Activated naive CD4-positive, alpha-beta T cell treated with anti-CD3 and anti-CD28 coated beads, Interleukin-2, amount 10 ng/mL, durations not matched to agents 7 days and 5 days (primary cell): ENCODE measurements at regions not wholly inside any gene's neighbourhood (a gene's known extent, or its start where the extent isn't known, plus 50 kb on each side); places are given as distances from the start of the nearest gene placed in this dataset.
"Not testable (repeated sequence)": the region's sequence is repeated elsewhere in the genome, so short reads cannot be mapped to it uniquely, and the experiment has no call there.

ENCODE experiments used
- CTCF ChIA-PET: fragments of 350-600 bp; sonication (Branson Sonifier 250); formaldehyde crosslinking; loops from one replicate; lab custom pipeline; 2021; ENCODE audit warnings: antibody characterized with exemption; lab: Charles Lee
- DNase-seq: peaks from one replicate; pipeline ENCODE4 v3.0.0-alpha.2; 2020
- H3K27ac Mint-ChIP-seq: one replicate; pipeline ENCODE4 v1.8.0; 2021; ENCODE audit warnings: mild to moderate bottlenecking, moderate library complexity, mixed read lengths
- H3K27me3 Mint-ChIP-seq: one replicate; pipeline ENCODE4 v1.8.0; 2021; ENCODE audit warnings: mild to moderate bottlenecking, mixed read lengths
- H3K36me3 Mint-ChIP-seq: one replicate; pipeline ENCODE4 v1.8.0; 2021; ENCODE audit warnings: mixed read lengths
- H3K4me1 Mint-ChIP-seq: one replicate; pipeline ENCODE4 v1.8.0; 2021; ENCODE audit warnings: mixed read lengths
- H3K4me3 Mint-ChIP-seq: one replicate; pipeline ENCODE4 v1.8.0; 2021; ENCODE audit warnings: mild to moderate bottlenecking, moderate library complexity, mixed read lengths
- H3K9me3 Mint-ChIP-seq: one replicate; pipeline ENCODE4 v1.8.0; 2021; ENCODE audit warnings: mixed read lengths

DNA sequence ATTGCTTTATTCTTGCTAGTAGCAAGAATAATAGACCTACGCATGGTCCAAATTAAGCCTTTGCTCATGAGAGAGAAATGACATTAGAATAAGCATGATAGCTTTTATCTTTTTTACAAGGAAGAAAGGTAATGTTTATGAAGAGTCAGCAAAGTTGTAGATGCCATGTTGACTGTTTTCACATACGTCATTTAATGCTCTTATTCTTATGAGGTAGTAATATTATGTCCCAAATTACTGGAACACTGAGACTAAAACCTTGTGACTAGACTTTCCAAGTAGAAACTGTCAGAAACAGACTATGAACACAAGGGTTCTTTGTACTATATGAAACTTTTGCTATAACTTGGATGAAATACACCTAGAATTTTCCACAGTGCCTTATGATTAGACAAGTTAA lies 552.8 kb upstream of the SLC8A1 start:
- Mint-ChIP-seq H3K27me3 (no peaks in the 10 kb centered on the region), H3K4me3 (no peak overlapping the region), H3K4me1 (no peaks in the 10 kb centered on the region), H3K27ac (no peak overlapping the region), H3K36me3 (no peaks in the 10 kb centered on the region), H3K9me3 (peaks cover 2% of the 10 kb centered on the region)
- no peak for DNase-seq
- CTCF ChIA-PET, result no interaction called here

DNA sequence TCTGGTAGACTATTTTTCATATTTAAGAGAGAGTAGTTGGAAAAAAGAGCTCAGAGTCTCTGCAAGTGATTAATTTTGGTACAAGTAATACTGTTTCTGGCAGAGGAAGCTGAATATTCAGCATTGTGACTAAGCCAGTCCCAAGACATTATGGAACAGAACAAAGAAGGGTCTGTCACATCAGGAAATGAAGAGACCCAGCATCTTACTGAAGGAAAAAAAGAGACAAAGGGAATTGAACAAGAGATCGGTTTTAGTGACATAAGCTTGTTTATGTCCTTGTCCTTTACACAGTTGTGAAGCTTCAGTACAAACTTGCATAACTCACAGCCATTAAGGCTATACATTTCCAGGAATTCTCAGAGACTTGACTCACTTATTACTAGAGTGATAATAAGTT lies 568.5 kb upstream of the SLC8A1 start:
- Mint-ChIP-seq H3K36me3 (no peaks in the 10 kb centered on the region), H3K9me3 (peaks cover 4% of the 10 kb centered on the region), H3K4me1 (no peaks in the 10 kb centered on the region), H3K27me3 (no peaks in the 10 kb centered on the region), H3K4me3 (no peak overlapping the region), H3K27ac (no peak overlapping the region)
- DNase-seq, result no peak
- CTCF ChIA-PET, result no interaction called here

DNA sequence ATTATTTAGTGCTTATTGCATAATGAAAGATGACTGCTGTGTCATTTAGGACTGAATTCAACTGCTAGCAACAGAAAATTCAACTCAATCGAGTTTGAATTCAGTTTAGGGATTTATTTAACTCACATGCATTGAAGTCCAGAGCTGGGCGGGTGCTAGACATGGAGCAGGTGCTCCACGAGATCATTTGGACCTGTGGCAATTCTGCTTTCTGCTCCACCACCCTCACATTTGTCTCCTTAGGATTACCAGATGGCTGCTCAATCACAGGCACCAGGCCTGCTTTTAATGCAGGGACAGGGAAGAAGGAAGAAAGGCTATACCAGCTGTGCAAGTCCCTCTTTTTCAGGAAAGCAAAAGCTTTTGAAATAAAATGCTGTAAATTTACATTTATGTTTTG lies 572.9 kb upstream of the SLC8A1 start:
- no peaks in the 10 kb centered on the region for H3K4me1 Mint-ChIP-seq
- DNase-seq, result no peak
- no peak overlapping the region for H3K27ac Mint-ChIP-seq
- H3K27me3 Mint-ChIP-seq, result no peaks in the 10 kb centered on the region
- no peaks in the 10 kb centered on the region for H3K9me3 Mint-ChIP-seq
- CTCF ChIA-PET, result no interaction called here
- no peaks in the 10 kb centered on the region for H3K36me3 Mint-ChIP-seq
- no peak overlapping the region for H3K4me3 Mint-ChIP-seq

DNA sequence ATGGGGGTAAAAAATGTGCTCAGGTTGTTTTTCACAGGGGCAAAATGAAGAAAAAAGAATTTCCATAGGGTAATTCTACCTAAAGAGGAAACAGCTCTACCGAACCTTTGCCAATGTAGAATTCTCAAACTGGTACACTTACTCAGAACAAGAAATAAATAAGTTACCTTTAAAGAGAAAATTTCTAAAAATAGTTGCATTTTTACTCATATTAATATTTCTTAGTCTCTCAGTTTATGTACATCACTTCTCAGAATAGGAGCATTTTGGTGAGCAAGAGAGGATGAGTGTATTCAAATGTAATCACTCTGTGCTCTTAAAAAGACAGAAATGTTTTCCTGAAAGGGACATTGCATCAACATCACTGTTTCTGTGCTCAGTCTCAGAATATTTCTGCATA lies 574.7 kb upstream of the SLC8A1 start:
- peaks cover 3% of the 10 kb centered on the region for H3K9me3 Mint-ChIP-seq
- no peaks in the 10 kb centered on the region for H3K27me3 Mint-ChIP-seq
- CTCF ChIA-PET, result no interaction called here
- no peak for DNase-seq
- H3K27ac Mint-ChIP-seq, result no peak overlapping the region
- no peaks in the 10 kb centered on the region for H3K4me1 Mint-ChIP-seq
- no peaks in the 10 kb centered on the region for H3K36me3 Mint-ChIP-seq
- no peak overlapping the region for H3K4me3 Mint-ChIP-seq

DNA sequence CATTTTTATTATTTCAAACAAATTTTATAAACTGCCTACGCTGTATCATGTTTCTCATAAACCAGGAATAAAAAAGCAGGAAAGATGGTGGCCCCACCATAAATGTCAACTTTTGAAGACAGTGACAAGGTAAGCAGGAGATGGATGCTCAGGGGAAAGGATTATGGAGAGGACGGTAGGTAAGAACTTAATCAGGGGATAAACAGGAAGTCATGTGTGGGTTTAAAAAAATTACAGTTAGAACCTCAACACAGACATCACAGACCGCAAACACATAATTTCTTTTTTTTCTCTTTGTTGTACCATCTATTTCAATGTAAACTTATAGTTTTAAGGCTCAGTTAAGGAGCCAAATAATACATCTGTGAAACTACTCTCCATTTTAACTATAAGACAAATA lies 575.2 kb upstream of the SLC8A1 start:
- H3K4me1 Mint-ChIP-seq, result no peaks in the 10 kb centered on the region
- peaks cover 3% of the 10 kb centered on the region for H3K9me3 Mint-ChIP-seq
- CTCF ChIA-PET, result no interaction called here
- H3K36me3 Mint-ChIP-seq, result no peaks in the 10 kb centered on the region
- no peak overlapping the region for H3K27ac Mint-ChIP-seq
- no peak for DNase-seq
- no peak overlapping the region for H3K4me3 Mint-ChIP-seq
- no peaks in the 10 kb centered on the region for H3K27me3 Mint-ChIP-seq

DNA sequence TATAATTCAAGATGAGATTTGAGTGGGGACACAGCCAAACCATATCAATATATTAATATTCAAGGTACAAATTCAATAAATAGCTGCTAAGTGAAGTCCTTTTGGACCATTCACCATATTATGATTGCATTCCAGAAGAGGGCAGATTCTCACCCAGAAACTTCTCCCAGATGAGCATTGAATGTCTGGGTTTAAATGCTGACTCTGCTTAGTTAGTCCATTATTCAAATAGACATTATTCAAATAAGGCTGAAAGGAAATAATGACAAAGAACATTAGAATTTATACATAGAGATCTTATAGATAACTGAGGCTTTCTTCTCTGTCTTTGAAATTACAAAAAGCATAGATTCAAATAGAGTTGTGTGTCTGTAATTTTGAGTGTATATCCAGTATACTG lies 579.4 kb upstream of the SLC8A1 start:
- no peak for DNase-seq
- H3K4me1 Mint-ChIP-seq, result no peaks in the 10 kb centered on the region
- H3K9me3 Mint-ChIP-seq, result peaks cover 3% of the 10 kb centered on the region
- H3K36me3 Mint-ChIP-seq, result no peaks in the 10 kb centered on the region
- H3K27ac Mint-ChIP-seq, result no peak overlapping the region
- H3K27me3 Mint-ChIP-seq, result no peaks in the 10 kb centered on the region
- CTCF ChIA-PET, result no interaction called here
- no peak overlapping the region for H3K4me3 Mint-ChIP-seq

DNA sequence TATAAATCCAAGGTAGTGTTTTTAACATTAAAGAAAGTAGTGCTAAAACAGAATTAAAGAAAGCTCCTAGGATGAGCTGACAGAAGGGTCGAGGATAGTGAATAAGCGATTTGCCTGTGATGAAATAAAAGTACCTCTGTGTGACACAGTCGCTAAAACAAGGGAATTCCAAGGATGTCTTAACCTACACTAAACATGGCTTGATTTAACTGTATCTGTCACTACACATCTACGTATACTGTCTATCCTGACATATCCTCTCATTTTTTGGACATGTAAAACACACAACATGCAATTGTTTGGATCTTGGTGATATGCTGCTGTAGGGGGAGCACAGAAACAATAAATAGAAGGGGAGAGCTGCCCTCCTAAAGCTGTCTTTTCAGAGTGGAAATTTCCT lies 580.8 kb upstream of the SLC8A1 start:
- no peak overlapping the region for H3K27ac Mint-ChIP-seq
- peaks cover 5% of the 10 kb centered on the region for H3K9me3 Mint-ChIP-seq
- no peak for DNase-seq
- H3K4me1 Mint-ChIP-seq, result no peaks in the 10 kb centered on the region
- no peaks in the 10 kb centered on the region for H3K27me3 Mint-ChIP-seq
- no peak overlapping the region for H3K4me3 Mint-ChIP-seq
- CTCF ChIA-PET, result interaction anchor here (1.0 kb wide), 1 partner anchor 10 kb away, joined by 3 read pairs; no protein-coding TSS in a partner anchor
- H3K36me3 Mint-ChIP-seq, result no peaks in the 10 kb centered on the region

DNA sequence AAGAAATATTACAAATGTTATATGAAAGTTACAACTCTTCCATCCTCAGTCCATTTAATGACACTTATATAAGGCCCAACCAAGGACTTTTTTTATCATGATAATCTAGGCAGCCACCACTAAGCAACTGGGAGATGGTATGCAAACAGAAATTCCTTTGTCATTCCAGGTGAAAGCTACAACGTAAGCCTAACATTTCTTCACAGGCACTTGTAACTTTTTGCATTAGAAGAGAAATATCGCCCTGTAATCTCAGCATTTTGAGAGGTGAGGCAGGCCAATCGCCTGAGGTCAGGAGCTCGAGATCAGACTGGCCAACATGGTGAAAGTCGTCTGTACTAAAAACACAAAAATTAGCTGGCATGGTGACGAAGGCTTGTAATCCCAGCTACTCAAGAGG lies 581.2 kb upstream of the SLC8A1 start:
- CTCF ChIA-PET, result interaction anchor here (1.0 kb wide), 1 partner anchor 10 kb away, joined by 3 read pairs; no protein-coding TSS in a partner anchor
- H3K36me3 Mint-ChIP-seq, result no peaks in the 10 kb centered on the region
- no peak overlapping the region for H3K27ac Mint-ChIP-seq
- no peak overlapping the region for H3K4me3 Mint-ChIP-seq
- no peaks in the 10 kb centered on the region for H3K27me3 Mint-ChIP-seq
- H3K4me1 Mint-ChIP-seq, result no peaks in the 10 kb centered on the region
- no peak for DNase-seq
- H3K9me3 Mint-ChIP-seq, result peaks cover 5% of the 10 kb centered on the region

DNA sequence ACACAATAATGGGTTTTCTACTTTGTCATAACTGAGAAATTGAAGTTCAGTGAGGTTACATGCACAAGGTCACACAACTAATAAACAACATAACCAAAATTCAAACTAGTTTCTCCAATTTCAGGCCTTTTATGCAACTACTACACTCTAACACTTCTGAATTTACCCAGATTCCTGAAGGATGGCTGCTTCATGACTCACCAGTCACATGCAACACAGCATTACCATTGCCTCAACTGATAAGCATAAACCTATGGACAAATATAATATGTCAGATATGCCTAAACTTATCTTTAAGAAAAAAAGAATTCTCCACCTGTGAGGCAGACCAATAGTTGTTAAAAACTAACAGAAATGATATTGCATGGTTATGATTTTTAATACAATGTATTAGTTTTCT lies 586.5 kb upstream of the SLC8A1 start:
- DNase-seq, result no peak
- Mint-ChIP-seq H3K36me3 (no peaks in the 10 kb centered on the region), H3K27ac (no peak overlapping the region), H3K4me3 (no peak overlapping the region), H3K4me1 (no peaks in the 10 kb centered on the region), H3K27me3 (no peaks in the 10 kb centered on the region), H3K9me3 (peaks cover 6% of the 10 kb centered on the region)
- CTCF ChIA-PET, result no interaction called here

DNA sequence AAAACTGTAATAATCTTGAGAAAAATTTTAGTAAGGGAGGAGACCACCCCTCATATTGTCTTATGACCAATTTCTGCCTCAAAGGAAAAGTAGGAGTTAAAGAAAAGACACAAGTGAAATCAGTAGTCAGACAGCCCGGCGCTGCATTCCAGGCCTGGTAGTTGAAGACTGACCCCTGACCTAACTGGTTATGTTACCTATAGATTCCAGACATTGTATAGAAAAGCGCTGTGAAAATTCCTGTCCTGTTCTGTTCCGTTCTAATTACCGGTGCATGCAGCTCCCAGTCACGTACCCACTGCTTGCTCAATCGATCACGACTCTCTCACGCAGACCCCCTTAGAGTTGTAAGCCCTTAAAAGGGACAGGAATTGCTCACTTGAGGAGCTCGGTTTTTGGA lies 587.9 kb upstream of the SLC8A1 start:
- DNase-seq, CTCF ChIA-PET, H3K9me3 Mint-ChIP-seq, H3K4me1 Mint-ChIP-seq, H3K36me3 Mint-ChIP-seq, H3K27me3 Mint-ChIP-seq, H3K4me3 Mint-ChIP-seq, H3K27ac Mint-ChIP-seq: not testable (repeated sequence)

DNA sequence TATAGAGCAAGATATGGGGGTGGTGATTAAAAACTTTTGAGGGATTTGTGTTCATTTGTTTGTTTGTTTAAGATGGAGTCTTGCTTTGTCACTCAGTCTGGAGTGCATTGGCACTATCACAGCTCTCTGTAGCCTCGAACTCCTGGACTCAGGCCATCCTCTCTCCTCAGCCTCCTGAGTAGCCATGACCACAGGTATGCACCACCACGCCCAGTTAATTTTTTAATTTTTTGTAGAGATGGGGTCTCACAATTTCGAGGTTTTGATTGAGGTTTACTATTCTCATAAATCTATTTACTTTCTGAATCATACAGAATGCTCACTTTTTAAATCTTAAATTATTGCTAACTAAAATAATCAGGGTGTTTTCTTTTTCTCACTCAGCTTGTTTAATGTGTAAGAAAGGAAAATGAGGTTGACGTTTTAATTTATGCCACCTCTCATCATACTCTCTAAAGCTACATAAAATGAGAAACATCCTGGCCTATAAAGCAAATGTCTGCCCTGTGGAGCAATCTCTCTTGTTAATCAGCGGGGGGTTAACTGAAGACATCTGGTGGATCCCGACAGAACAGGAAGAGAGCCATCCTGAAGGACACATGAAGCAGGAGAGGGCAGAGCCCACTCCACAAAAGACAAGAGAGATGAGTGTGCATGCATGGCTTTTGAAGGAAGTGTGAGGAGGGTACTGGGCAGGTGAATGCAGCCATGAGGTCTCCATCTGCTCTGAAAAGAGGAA lies 589.1 kb upstream of the SLC8A1 start:
- Mint-ChIP-seq H3K27me3 (no peaks in the 10 kb centered on the region), H3K9me3 (peaks cover 8% of the 10 kb centered on the region), H3K27ac (no peak overlapping the region), H3K36me3 (no peaks in the 10 kb centered on the region), H3K4me3 (no peak overlapping the region), H3K4me1 (no peaks in the 10 kb centered on the region)
- DNase-seq, result no peak
- CTCF ChIA-PET, result no interaction called here

DNA sequence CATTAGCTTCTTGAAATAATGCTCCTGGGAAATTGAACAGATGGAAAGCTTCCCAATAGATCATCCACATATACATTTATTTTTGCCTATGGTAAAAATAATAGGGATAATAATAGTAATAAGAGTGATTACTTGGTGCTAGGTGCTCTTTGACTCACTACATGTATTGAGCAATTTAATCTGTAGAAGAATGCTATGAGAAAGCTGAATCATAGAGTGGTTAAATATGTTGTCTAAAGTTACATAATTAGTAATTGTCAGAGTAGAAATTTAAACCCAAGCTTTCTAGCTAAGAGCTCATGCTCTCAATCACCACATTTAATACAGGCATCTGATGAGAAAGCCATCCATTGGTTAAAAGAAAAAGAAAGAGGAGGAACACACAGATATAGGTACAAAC lies 590.5 kb upstream of the SLC8A1 start:
- CTCF ChIA-PET, result no interaction called here
- Mint-ChIP-seq H3K36me3 (no peaks in the 10 kb centered on the region), H3K9me3 (peaks cover 7% of the 10 kb centered on the region), H3K27me3 (no peaks in the 10 kb centered on the region), H3K27ac (no peak overlapping the region), H3K4me3 (no peak overlapping the region), H3K4me1 (no peaks in the 10 kb centered on the region)
- no peak for DNase-seq

DNA sequence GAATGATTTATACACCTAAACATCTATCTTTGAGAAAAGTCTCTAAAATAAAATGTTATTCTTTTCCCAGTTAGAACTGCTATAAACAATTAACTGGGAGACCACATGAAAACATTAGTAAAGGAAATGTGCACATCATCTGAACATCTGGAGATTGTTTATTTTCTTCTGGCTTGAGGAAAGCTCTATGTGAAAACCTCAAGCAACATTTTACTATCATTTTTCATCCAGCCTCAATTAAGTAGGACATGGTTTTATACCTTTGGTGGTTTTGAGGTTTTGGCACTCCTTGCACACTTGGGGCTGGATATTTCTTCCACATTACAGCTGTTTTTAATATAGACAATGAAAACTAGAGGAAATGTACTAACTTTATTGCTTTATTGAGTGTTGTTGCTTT lies 609.5 kb upstream of the SLC8A1 start:
- H3K27ac Mint-ChIP-seq, result no peak overlapping the region
- H3K4me3 Mint-ChIP-seq, result no peak overlapping the region
- no peaks in the 10 kb centered on the region for H3K4me1 Mint-ChIP-seq
- peaks cover 5% of the 10 kb centered on the region for H3K9me3 Mint-ChIP-seq
- H3K36me3 Mint-ChIP-seq, result no peaks in the 10 kb centered on the region
- no peaks in the 10 kb centered on the region for H3K27me3 Mint-ChIP-seq
- CTCF ChIA-PET, result no interaction called here
- DNase-seq, result no peak

DNA sequence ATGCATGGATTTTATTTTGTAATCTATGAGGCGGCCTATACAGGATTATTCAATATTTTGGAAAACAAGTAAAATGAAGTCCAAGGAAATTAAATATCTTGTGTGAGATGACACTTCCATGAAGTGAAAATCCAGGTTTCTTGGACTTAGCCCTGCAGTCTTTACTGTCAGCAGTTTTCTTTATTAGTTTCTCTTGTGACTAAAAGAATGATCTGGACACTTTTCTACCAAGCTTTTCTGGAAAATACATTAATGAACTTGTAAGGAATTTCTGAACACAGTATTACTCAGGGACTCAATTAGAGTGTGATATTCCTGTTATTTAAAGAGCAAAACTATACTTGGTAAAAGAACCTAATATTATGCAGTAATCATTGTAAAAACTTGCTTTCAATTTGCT lies 610.4 kb upstream of the SLC8A1 start:
- Mint-ChIP-seq H3K27me3 (no peaks in the 10 kb centered on the region), H3K9me3 (peaks cover 2% of the 10 kb centered on the region)
- CTCF ChIA-PET, result no interaction called here

DNA sequence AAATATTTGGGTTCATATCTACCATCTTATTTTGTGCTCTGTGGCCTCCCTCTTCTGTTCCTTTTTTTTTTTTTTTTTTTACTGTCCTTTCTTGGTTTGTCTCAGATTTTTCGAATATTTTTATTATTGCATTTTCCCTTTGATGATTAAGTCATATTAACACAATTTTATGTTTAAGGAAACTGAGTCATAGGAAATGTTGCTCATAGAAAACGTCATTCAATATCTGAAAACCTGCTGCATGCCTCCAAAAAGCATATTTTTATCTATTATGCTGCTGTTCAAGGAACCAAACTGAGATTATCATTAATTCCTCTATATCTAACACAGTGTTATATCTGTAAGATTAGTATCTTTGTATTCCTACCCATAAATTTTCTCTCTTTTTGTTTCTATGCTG lies 614.3 kb upstream of the SLC8A1 start:
- no peaks in the 10 kb centered on the region for H3K9me3 Mint-ChIP-seq

More for the DNA sequence above, 610.4 kb upstream of the SLC8A1 start:
- DNase-seq, result no peak
- no peaks in the 10 kb centered on the region for H3K36me3 Mint-ChIP-seq
- H3K4me3 Mint-ChIP-seq, result no peak overlapping the region
- no peaks in the 10 kb centered on the region for H3K4me1 Mint-ChIP-seq
- H3K27ac Mint-ChIP-seq, result no peak overlapping the region

More for the DNA sequence above, 614.3 kb upstream of the SLC8A1 start:
- H3K4me3 Mint-ChIP-seq, result no peak overlapping the region
- CTCF ChIA-PET, result no interaction called here
- no peaks in the 10 kb centered on the region for H3K4me1 Mint-ChIP-seq
- no peaks in the 10 kb centered on the region for H3K36me3 Mint-ChIP-seq
- DNase-seq, result no peak
- H3K27me3 Mint-ChIP-seq, result no peaks in the 10 kb centered on the region
- H3K27ac Mint-ChIP-seq, result no peak overlapping the region
